ENCODE measurements at regions not wholly inside any gene's neighbourhood (a gene's known extent, or its start where the extent isn't known, plus 50 kb on each side); places are given as distances from the start of the nearest gene placed in this dataset.

DNA sequence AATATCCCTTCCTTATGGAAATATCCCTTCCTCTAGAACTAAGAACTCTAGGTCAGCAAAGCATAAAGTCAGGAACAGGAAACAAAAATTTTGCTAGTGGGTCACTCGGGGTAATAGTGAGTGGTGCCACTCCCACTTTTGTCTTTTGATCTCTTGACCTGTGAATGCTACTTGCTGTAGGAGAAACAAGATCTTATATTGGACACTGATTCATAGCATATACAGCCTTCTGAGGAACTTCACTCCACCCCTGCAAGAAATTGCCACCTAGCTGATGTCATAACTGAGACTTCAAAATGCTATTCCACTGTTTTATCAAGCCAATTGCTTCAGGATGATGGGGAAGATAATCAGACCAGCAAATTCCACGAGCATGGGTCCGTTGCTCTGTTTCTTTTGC is 53.3 kb upstream of the PRSS3 start:
- TF ChIP-seq CTCF (IDR thresholded peaks at IDR 0.05; ENCODE audit: low read length) (no peak), EZH2phosphoT487 (IDR thresholded peaks at IDR 0.05; ENCODE audit: low read length) (no peak), EZH2 (optimal IDR thresholded peaks at IDR 0.05; ENCODE audit: low read depth, low read length) (no peak)

Measured in MM.1S (cell line).